ENCODE measurements at regions not wholly inside any gene's neighbourhood (a gene's known extent, or its start where the extent isn't known, plus 50 kb on each side); places are given as distances from the start of the nearest gene placed in this dataset.
A peak's percentile ranks its signal among the peaks of the same experiment; 100 is the strongest.

- ATAC-seq = no peak
These were observed 348.3 kb downstream of the PCDH7 start for GRCh38 chr4:31068257-31069075.

GRCh38 chr4:31069151-31069550, 349.0 kb downstream of the PCDH7 start:
- ATAC-seq = no peak

DNA sequence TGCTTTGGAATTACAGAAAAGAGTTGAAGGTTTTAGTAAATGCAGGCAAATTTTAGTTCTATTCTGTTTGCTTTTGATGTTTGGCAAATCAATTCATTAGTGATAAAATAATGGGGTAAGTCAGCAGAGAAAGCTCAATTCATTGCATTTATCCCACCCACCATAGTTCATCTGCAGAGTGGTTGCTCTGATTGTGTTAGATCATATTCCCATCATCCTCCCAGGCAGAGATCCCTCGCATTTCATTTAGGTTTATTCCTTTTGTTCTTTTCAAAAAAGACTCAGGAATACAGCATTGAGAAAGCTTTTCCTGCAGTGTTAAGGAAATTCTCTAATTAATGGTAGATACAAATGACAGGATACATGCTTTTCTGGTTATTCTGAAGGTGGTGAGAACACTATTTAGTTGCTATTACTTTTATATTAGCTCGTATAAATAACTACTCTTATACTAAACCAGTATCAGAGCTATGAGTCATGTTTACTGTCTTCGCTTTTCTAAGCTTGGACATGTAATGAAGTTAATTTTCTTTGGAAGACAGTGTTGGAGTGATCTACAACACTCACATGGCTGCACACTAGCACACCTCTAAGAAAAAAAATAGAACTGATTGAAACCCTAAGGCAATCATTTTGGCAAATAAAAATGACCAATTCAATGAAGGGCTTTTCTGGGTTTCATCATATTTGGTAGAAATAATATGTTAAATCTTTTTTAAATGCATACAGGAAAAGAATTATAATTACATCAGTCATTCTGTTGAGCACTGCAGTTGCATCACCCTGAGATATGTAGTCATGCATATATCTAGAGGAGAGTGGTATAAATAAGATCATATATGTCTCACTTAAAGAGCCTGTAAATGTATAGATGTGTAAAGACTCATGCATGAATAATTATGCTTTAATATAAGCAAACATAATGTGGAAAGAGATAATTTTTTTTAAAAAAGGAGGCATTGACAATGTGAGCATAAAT, 351.6 kb downstream of the PCDH7 start:
- peak; percentile 57 for ATAC-seq

DNA sequence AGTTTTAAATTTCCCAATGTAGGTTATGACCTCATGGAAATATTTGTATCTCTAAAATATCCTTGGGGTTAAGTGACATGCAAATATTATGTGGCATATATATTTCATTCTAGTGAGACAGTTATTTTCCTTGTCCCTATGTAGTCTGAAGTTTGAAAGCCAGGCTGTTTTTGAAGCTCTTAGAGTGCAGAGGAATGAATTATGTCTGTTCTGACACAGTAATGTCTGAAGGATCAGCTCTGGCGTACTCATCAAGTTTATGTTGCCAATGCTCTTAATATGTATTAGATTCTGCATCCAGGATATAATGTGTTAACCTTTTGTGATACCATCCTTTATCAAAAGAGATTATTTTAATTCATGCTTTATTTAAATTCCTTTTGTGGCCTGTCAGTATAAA, 355.8 kb downstream of the PCDH7 start:
- ATAC-seq = no peak

DNA sequence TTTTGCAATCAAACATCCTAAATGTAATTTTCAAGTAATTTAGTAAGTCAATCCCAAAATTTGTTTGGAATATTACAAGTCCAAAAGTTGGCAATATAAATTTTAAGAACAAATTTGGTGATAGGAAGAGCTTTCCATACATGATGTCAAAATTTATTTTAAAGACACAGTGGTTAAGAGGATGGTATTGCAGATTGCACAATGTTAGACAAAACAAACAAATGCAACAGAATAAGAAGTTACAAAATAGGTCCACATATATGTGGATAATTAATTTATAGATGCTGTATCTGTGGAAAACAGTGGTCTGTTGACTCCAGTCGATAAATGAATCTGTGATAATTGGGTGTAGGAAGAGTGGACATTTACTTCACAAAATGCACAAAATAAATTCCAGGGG, 358.5 kb downstream of the PCDH7 start:
- no peak for ATAC-seq

- no peak for ATAC-seq
These were observed 360.7 kb downstream of the PCDH7 start for GRCh38 chr4:31080887-31081286.

GRCh38 chr4:31081366-31081765, 361.2 kb downstream of the PCDH7 start:
- no peak for ATAC-seq

GRCh38 chr4:31083456-31083855, 363.3 kb downstream of the PCDH7 start:
- ATAC-seq = no peak

GRCh38 chr4:31084806-31085416, 364.7 kb downstream of the PCDH7 start:
- ATAC-seq = no peak

- no peak for ATAC-seq
These were observed 365.5 kb downstream of the PCDH7 start for GRCh38 chr4:31085689-31086088.

GRCh38 chr4:31086756-31087330, 366.7 kb downstream of the PCDH7 start:
- ATAC-seq = no peak

- ATAC-seq = no peak
These were observed 368.5 kb downstream of the PCDH7 start for GRCh38 chr4:31088600-31089230.

DNA sequence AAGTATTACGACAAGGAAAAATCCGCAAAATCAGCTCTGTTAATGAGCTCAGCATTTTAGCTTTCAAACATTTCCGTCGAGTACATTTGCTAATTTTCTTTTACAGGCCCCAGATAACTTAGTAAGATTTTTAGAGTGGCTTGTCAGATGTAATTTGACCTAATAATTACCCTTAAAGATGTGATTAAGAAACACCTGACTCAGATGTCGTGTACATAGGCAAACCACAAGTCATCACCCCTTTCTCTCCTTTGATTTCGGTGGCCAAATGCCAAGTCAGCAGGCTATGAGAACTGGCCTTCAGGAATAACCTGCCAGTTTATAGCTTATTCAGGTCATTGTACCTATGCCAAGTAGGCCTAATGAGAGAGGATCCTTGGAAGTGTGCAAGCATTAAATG, 369.6 kb downstream of the PCDH7 start:
- peak; percentile 93 for ATAC-seq

DNA sequence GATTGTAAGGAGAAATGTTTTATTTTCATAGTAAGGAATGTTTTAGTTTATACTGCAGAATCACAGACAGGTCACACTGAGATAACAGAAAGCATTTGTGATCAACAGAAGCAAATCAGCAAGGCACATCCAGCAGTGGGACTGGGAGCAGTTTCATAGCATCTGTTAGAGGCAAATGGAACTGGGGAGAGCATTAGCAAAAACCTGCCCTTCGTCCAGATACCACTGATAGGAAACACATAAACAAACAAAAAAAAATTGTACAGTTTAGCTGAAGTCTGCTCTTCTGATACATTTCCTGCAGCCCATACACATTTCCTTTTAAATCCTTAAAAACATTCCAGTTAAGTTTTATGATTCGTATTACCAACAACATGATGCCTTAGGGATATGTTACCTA, 374.3 kb downstream of the PCDH7 start:
- ATAC-seq = no peak

GRCh38 chr4:31097999-31098398, 377.8 kb downstream of the PCDH7 start:
- ATAC-seq = no peak

DNA sequence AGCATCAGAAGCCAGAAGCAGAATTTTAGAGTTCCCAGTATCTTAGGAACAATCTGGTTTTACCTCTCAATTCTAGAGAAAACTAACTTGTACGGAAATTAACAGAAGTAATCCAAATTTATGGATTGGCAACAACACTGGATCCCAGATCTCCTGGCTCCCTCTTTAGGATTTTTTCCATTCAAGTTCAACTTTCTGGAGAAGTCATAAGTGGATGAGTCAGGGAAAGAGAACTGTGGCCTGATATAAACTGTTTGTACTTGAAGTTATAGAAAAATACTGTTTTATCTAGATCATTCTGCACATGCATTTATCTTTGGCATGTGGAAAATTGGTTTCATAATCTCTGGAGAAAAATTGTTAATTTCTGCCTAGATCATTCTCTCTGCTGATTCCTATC, 380.4 kb downstream of the PCDH7 start:
- ATAC-seq = no peak

- no peak for ATAC-seq
These were observed 383.9 kb downstream of the PCDH7 start for GRCh38 chr4:31104043-31104442.

DNA sequence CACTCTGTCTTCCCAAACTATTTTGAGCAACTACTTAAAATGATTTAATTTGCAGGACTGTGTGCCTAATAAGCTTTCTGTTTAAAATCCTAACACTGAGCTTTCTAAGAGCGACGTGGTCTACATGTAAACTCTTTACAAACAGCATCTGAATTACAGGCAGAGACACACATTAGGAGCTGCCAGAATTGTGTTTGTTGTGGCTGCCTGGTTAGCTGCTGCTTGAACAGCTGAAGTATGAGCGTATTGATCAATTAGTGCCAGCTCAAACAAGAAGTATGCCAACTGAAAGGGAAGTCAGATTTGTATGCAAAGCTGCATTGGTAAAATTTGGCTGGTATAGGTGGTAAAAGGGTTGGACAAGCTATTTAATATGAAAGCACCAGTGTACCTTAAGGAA, 384.4 kb downstream of the PCDH7 start:
- no peak for ATAC-seq

GRCh38 chr4:31106419-31106818, 386.2 kb downstream of the PCDH7 start:
- ATAC-seq = no peak

DNA sequence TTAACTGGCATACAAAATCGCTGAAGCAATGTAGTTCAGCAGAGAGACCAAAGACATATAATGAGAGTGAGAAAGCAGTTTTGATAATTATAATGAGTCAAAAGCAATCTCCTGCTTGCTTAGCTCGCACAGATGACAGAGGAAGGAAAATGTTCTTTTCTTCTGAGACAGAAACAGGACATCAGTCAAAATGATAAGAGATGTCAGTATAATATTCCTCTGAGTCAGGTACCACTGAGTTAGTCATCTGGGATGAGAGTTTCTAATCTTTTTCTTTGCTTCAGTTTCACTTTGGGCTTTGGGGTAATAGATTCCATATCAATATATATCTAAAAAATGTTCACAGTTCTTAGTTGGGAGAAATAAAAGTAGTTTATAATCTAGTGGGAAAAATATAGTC, 387.2 kb downstream of the PCDH7 start:
- no peak for ATAC-seq

- ATAC-seq = no peak
These were observed 388.6 kb downstream of the PCDH7 start for GRCh38 chr4:31108762-31109161.

DNA sequence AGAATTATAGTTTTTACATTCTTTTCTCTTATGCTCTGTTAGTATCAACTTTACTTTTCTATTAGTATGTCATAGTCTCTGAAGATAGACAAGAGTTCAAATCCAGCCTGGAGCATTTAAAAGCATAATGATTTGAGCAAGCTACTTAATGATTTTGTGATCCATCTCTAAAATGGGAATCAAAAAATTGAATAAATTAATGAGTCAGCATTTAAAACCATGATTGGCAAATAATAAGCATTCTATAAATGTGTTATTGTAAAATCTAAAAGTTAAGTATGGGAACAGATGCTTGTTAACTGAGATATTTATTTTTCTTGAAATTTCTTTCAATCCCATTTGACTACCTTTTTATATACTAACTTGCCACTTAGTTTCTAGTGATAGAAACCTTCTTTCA, 391.6 kb downstream of the PCDH7 start:
- ATAC-seq = no peak

Data from esophagus mucosa (tissue), 1 donor.